Middle frontal gyrus (tissue), 1 donor: ENCODE measurements at regions not wholly inside any gene's neighbourhood (a gene's known extent, or its start where the extent isn't known, plus 50 kb on each side); places are given as distances from the start of the nearest gene placed in this dataset.
"Not testable (repeated sequence)": the region's sequence is repeated elsewhere in the genome, so short reads cannot be mapped to it uniquely, and the experiment has no call there.

Experiments
- DNase-seq: peaks from one replicate; pipeline ENCODE4 v3.0.0-alpha.2; 2015; ENCODE audit warnings: low spot score; ENCODE audit errors: extremely low spot score

GRCh38 chr16:16934660-16935059 is 536.1 kb downstream of the XYLT1 start:
- no peak for DNase-seq

GRCh38 chr16:16935909-16936308 is 534.9 kb downstream of the XYLT1 start:
- not testable (repeated sequence) for DNase-seq

- DNase-seq: no peak
Measured at GRCh38 chr16:16937576-16937975, 533.2 kb downstream of the XYLT1 start.

GRCh38 chr16:16938009-16938408 is 532.8 kb downstream of the XYLT1 start:
- DNase-seq: no peak

GRCh38 chr16:16938980-16939379 is 531.8 kb downstream of the XYLT1 start:
- DNase-seq: no peak

- no peak for DNase-seq
Measured at GRCh38 chr16:16940351-16940750, 530.4 kb downstream of the XYLT1 start.

GRCh38 chr16:16942849-16943248 is 527.9 kb downstream of the XYLT1 start:
- not testable (repeated sequence) for DNase-seq

GRCh38 chr16:16945207-16945606 is 525.6 kb downstream of the XYLT1 start:
- DNase-seq: no peak

GRCh38 chr16:16956376-16956775 is 514.4 kb downstream of the XYLT1 start:
- no peak for DNase-seq

- DNase-seq: no peak
Measured at GRCh38 chr16:16960785-16961184, 510.0 kb downstream of the XYLT1 start.

GRCh38 chr16:16966439-16966838 is 504.3 kb downstream of the XYLT1 start:
- DNase-seq: no peak

GRCh38 chr16:16971042-16971441 is 499.7 kb downstream of the XYLT1 start:
- no peak for DNase-seq

GRCh38 chr16:16972831-16973230 is 497.9 kb downstream of the XYLT1 start:
- no peak for DNase-seq

- no peak for DNase-seq
Measured at GRCh38 chr16:16973707-16974591, 496.8 kb downstream of the XYLT1 start.

- DNase-seq: no peak
Measured at GRCh38 chr16:16982614-16983013, 488.1 kb downstream of the XYLT1 start.

GRCh38 chr16:16983582-16983981 is 487.2 kb downstream of the XYLT1 start:
- DNase-seq: no peak

GRCh38 chr16:16984091-16984490 is 486.7 kb downstream of the XYLT1 start:
- DNase-seq: not testable (repeated sequence)

- no peak for DNase-seq
Measured at GRCh38 chr16:16985707-16986106, 485.1 kb downstream of the XYLT1 start.

- DNase-seq: no peak
Measured at GRCh38 chr16:16988963-16989362, 481.8 kb downstream of the XYLT1 start.

- no peak for DNase-seq
Measured at GRCh38 chr16:16989368-16989767, 481.4 kb downstream of the XYLT1 start.

GRCh38 chr16:16991711-16992110 is 479.0 kb downstream of the XYLT1 start:
- no peak for DNase-seq

GRCh38 chr16:16992975-16993765 is 477.6 kb downstream of the XYLT1 start:
- no peak for DNase-seq
